ENCODE measurements at regions not wholly inside any gene's neighbourhood (a gene's known extent, or its start where the extent isn't known, plus 50 kb on each side); places are given as distances from the start of the nearest gene placed in this dataset.

DNA sequence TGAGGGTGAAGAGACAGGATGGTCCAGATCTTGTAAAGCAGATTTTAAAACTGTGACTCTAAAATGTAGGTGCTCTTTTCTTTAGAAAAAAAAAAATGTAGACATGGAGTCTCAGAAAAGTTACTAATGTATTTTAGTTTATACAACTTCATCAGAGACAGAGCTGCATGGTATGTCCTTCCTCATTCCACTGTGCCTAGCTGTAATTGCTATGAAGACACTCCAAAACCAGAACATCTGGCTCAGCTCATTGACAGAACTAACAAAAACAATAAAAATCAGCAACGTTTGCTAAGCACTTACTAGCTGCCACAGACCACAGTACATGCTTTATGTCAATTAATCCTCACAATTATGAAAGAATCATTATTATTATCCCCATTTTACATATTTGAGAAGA lies 160.7 kb downstream of the BARX2 start:
- H3K36me3 ChIP-seq, result no peaks in the 10 kb centered on the region
- H3K9me3 ChIP-seq (ENCODE audit: severe bottlenecking), result peaks cover 10% of the 10 kb centered on the region
- peaks cover 37% of the 10 kb centered on the region for H3K27me3 ChIP-seq (ENCODE audit: insufficient read depth, low read depth, severe bottlenecking)
- H3K27ac ChIP-seq, result no peak overlapping the region
- TF ChIP-seq, protein P1, sequence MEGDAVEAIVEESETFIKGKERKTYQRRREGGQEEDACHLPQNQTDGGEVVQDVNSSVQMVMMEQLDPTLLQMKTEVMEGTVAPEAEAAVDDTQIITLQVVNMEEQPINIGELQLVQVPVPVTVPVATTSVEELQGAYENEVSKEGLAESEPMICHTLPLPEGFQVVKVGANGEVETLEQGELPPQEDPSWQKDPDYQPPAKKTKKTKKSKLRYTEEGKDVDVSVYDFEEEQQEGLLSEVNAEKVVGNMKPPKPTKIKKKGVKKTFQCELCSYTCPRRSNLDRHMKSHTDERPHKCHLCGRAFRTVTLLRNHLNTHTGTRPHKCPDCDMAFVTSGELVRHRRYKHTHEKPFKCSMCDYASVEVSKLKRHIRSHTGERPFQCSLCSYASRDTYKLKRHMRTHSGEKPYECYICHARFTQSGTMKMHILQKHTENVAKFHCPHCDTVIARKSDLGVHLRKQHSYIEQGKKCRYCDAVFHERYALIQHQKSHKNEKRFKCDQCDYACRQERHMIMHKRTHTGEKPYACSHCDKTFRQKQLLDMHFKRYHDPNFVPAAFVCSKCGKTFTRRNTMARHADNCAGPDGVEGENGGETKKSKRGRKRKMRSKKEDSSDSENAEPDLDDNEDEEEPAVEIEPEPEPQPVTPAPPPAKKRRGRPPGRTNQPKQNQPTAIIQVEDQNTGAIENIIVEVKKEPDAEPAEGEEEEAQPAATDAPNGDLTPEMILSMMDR (IDR thresholded peaks at IDR 0.05; ENCODE audit: low read depth, low read length), result no peak
- H3K4me3 ChIP-seq (ENCODE audit: low read depth, low read length), result no peak overlapping the region
- DNase-seq, result no peak

DNA sequence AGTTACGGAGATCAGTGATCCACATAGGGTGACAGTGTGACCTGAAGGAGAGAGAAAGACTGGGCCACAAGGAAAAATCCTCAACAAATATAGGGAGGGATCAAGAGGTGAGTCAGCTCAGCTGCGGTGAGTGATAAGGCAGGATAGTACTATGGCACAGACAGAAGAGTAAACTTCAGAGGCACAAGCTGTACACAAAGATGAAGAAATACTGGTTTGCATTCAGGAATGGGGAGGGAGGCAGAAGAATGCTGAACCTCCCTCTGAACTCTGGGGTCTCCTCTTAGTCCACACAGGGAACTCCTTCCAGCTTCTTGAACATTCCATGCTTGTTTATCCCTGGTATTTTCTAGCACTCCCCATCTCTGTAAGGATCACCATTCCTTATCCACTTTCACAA lies 162.7 kb downstream of the BARX2 start:
- H3K4me3 ChIP-seq (ENCODE audit: low read depth, low read length), result no peak overlapping the region
- H3K27ac ChIP-seq, result no peak overlapping the region
- TF ChIP-seq, protein P1 (IDR thresholded peaks at IDR 0.05; ENCODE audit: low read depth, low read length), result no peak
- H3K9me3 ChIP-seq (ENCODE audit: severe bottlenecking), result peaks cover 10% of the 10 kb centered on the region
- no peaks in the 10 kb centered on the region for H3K36me3 ChIP-seq
- no peak for DNase-seq
- peaks cover 41% of the 10 kb centered on the region for H3K27me3 ChIP-seq (ENCODE audit: insufficient read depth, low read depth, severe bottlenecking)

DNA sequence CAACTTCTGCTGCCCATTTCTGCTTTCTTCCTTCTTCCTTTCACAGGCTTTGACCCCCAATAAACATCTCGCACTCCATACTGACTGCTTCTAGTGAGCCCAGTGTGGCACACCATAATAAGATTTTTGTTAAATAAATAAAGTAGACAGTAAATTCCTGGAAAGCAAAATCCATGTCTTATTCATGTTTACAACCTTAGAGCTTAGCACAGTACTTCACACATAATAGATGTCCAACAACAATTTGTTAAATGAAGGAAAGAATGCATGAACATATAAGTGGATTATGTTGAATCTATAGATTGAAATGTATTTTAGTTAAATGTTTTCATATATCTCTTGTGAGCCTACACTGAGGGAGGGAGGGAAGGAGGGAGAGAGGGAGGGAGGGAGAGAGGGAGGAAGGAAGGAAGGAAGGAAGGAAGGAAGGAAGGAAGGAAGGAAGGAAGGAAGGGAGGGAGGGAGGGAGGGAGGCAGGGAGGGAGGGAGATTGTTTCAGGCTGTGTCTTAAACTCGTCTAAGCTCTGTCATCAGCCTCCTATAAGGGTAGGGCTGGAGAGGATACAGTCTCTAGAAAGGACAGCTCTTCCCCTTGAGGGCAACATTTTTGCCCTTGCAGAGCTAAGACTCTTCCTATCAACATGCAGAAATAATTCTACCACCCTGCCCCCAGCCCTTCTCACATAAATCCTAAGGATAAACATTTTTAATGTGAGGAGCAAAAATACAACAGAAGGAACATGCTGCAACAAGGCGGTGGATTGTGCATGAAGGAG lies 168.1 kb downstream of the BARX2 start:
- Histone ChIP-seq H3K27ac (no peak overlapping the region), H3K9me3 (ENCODE audit: severe bottlenecking) (peaks cover 2% of the 10 kb centered on the region), H3K4me3 (ENCODE audit: low read depth, low read length) (no peak overlapping the region), H3K27me3 (ENCODE audit: insufficient read depth, low read depth, severe bottlenecking) (peaks cover 44% of the 10 kb centered on the region), H3K36me3 (no peaks in the 10 kb centered on the region)
- TF ChIP-seq, protein P1 (IDR thresholded peaks at IDR 0.05; ENCODE audit: low read depth, low read length), result no peak
- DNase-seq, result no peak

DNA sequence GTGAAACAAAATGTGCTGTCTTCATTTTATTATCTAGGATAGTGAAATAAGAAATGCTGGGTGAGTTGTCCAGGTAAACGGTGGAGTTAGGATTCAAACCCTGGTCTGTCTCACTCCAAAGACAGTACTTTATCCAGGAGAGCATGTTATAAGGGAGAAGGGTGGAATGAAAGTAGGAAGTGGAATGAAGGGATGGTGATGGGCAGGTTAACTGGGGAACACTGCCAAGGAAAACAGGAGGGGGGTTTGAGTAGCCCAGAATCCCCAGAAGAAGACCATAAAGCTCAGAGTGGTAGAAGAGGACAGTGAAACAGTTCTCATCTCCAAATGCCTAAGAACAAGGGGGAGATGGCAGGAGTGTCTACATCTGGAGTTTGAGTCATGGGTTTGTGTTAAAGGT lies 169.0 kb downstream of the BARX2 start:
- TF ChIP-seq, protein P1 (IDR thresholded peaks at IDR 0.05; ENCODE audit: low read depth, low read length), result no peak

DNA sequence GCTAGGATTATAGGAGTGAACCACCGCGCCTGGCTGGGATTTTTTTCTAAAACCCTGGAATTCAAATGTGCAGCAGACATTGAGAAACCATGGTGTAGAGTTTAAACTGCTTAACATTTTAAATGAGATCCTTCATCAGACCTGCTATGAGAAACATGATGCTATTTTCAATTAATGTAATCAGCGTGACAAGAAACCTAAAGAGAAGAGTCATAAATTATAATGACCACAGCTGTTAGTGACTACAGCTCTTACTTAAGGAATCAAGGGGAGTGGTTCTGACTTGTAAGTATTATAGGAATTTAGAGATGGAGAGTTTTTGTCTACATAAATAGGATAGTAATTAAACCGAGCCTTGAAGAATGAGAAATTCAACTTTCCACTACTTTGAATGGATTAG lies 170.6 kb downstream of the BARX2 start:
- H3K9me3 ChIP-seq (ENCODE audit: severe bottlenecking), result peaks cover 4% of the 10 kb centered on the region
- peaks cover 39% of the 10 kb centered on the region for H3K27me3 ChIP-seq (ENCODE audit: insufficient read depth, low read depth, severe bottlenecking)
- TF ChIP-seq, protein P1 (IDR thresholded peaks at IDR 0.05; ENCODE audit: low read depth, low read length), result no peak
- H3K36me3 ChIP-seq, result no peaks in the 10 kb centered on the region
- no peak overlapping the region for H3K4me3 ChIP-seq (ENCODE audit: low read depth, low read length)
- no peak for DNase-seq
- H3K27ac ChIP-seq, result no peak overlapping the region

More for the DNA sequence above, 169.0 kb downstream of the BARX2 start:
- Histone ChIP-seq H3K27me3 (ENCODE audit: insufficient read depth, low read depth, severe bottlenecking) (peaks cover 45% of the 10 kb centered on the region), H3K9me3 (ENCODE audit: severe bottlenecking) (peaks cover 6% of the 10 kb centered on the region), H3K36me3 (no peaks in the 10 kb centered on the region), H3K27ac (no peak overlapping the region), H3K4me3 (ENCODE audit: low read depth, low read length) (no peak overlapping the region)
- DNase-seq, result no peak

GRCh38 chr11:129557421-129557820 lies 181.8 kb downstream of the BARX2 start:
- TF ChIP-seq, protein P1 (IDR thresholded peaks at IDR 0.05; ENCODE audit: low read depth, low read length), result no peak

More at GRCh38 chr11:129557421-129557820, 181.8 kb downstream of the BARX2 start:
- Histone ChIP-seq H3K4me3 (ENCODE audit: low read depth, low read length) (no peak overlapping the region), H3K36me3 (no peaks in the 10 kb centered on the region), H3K27me3 (ENCODE audit: insufficient read depth, low read depth, severe bottlenecking) (peaks cover 63% of the 10 kb centered on the region), H3K27ac (no peak overlapping the region), H3K9me3 (ENCODE audit: severe bottlenecking) (no peaks in the 10 kb centered on the region)
- no peak for DNase-seq
